HK-2 (cell line): ENCODE measurements at regions not wholly inside any gene's neighbourhood (a gene's known extent, or its start where the extent isn't known, plus 50 kb on each side); places are given as distances from the start of the nearest gene placed in this dataset.
"Not testable (repeated sequence)": the region's sequence is repeated elsewhere in the genome, so short reads cannot be mapped to it uniquely, and the experiment has no call there.

ENCODE experiments used
- DNase-seq: peaks from one replicate; pipeline ENCODE4 v3.0.0-alpha.2; 2018; ENCODE audit not compliant: unreplicated experiment

DNA sequence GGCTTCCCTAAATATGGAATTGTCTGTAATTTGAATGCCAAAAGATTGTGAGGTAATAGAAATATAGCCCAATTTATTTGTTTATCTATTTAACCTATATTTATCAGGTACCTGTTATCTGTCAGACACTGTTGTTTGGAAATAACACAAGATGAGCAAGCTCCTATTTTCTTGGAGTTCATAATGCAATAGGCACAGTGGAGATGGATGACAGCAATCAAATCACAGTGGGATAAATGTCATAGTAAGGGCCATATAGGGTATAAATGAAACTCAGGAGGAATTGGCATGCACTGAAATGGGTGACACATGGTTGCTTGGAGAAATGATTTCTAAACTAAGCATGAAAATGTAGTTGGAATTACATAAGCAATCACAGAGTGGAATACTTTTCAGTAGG lies 761.8 kb upstream of the MBL2 start:
- DNase-seq, result no peak

- no peak for DNase-seq
Observed at GRCh38 chr10:53528974-53529373, 756.4 kb upstream of the MBL2 start.

DNA sequence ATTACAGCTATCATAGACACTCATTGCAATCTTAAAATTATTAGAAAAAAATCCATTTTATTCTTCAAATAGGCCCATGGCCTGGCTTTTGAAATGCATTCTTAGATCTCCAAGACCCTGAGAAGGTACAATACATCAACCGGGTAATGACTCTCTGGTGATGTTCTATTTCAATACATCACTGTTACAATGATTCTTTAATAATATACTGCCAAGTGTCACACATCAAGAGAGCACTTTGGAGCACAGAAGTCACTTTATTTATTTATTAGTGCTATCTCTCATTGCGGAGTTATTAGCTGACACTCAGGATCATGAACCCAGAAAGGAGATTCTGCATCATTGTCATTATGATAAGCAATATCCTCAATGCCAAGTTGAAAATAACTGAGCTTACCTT lies 748.5 kb upstream of the MBL2 start:
- DNase-seq, result no peak

DNA sequence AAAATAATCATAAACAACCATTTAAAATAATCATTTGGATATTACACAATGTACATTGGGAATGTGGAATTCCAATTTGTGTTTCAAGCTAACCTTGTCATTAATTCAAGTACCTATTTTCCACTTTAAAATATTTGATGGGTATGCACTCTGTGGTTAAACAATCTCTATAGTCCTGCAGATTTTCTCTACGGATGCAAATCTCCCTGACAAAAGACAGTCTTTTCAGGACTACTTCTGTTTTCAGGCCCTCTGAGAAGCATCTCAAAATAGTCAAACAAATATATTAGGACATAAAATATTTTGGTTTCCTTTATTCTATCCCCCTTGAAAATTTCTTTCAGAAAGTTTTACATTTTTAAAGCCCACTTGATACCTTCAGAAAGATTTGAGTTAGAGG lies 735.6 kb upstream of the MBL2 start:
- DNase-seq, result no peak

DNA sequence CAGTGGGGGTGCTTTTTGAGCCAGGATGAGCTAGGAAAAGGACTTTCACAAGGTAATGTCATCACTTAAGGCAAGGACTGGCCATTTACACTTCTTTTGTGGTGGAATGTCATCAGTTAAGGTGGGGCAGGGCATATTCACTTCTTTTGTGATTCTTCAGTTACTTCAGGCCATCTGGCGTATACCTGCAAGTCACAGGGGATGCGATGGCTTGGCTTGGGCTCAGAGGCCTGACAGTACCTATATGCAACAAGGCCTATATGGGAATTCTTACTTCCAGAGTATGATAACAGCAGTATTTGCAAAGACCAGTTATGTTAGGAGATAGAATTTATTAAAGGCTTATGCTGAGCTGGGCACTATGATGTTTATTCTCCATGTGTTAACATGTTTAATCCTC lies 731.9 kb upstream of the MBL2 start:
- DNase-seq, result not testable (repeated sequence)

DNA sequence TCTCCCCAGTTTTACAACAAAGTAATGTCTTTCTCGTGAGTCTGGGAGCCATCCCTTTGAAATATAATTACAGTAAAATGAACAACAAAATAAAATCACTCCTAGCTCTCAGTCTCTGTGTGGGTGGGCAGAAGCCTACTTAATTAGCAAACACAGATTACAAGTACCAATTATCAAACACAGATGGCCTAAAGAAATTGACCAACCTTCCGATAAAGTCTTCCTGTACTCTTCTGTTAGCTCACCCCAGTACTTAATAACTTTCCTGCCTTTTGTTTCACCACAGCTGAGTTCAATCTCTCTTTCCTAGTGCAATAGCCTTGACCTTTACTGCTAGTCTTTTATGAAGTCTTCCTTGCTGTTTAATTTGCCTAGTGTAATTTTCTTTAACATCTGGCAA lies 719.2 kb upstream of the MBL2 start:
- no peak for DNase-seq

DNA sequence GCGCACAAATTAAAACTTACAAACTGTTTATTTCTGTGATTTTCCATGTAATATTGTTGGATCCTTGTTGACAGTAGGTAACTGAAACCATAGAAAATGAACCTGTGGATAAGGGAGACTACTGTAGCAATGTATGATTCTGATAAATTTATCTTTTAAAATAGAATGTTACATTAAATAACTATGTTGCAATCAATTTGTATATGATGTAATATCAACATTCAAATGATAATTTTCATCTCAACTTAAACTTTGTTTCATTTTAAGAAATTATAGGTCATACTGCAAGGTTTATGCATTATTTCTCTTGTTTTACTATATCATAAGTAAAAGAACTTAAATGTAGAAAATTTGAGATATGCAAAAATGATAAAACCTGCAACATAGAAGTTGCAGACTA lies 718.0 kb upstream of the MBL2 start:
- DNase-seq, result no peak

GRCh38 chr10:53489335-53490182 lies 717.0 kb upstream of the MBL2 start:
- no peak for DNase-seq

DNA sequence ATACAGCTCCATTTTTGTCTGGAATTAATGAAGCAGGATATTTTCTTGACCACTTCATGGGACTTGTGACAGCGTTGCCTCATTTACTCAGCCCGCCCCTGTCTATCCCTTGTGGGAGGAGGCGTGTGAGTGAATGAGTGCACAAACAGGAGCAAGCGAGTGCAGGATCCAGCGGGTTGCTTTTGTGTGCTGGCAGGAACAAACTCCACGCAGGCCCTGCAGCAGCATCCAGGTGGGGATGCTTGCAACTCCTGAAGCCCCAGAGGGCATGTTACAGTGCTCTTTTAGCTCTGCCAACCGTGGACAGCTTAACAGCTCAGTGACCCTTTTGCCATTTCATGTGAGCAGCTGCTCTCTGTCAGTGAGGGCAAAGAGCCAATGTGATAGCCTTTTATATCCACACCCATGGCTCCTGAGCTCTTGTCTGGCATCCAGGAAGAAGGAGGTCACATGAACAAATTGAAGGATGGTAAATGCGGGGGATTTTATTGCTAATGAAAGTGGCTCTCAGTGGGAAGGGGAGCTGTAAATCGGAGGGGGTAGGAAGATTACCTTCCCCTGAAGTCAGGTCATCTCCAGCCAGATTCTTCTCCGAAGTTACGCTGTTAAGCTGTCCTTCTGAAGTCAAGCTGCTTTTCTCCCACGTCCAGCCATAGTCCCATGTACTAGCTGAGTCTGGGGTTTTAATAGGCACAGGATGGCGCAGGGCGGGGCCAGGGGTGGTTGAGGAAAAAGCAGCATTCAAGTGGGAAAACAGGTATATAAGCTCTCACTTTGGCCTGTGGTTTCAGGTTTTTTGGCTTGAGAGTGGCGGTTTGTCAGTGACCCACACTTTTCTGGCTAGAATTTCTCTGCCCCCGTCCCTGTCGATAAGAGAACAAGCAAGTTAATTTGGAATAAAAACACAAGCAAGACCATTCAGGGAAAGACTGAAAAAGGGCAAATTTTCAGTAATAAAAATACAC lies 714.7 kb upstream of the MBL2 start:
- DNase-seq, result no peak

DNA sequence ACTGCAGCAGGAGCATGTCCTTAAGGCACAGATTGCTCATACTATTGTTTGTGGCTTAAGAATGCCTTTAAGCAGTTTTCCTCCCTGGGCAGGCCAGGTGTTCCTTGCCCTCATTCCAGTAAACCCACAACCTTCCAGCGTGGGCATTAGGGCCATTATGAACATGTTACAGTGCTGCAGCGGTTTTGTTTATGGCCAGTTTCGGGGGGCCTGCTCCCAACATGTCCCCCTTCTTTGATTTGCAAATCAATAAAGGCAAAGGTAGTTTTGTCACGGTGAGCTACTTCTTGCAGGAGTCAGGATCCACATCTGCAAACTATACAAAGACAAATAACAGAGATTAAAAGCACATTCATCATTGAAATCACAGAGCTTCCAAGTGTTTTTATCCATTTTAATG lies 712.8 kb upstream of the MBL2 start:
- DNase-seq, result not testable (repeated sequence)

- no peak for DNase-seq
Observed at GRCh38 chr10:53479365-53479764, 706.8 kb upstream of the MBL2 start.

DNA sequence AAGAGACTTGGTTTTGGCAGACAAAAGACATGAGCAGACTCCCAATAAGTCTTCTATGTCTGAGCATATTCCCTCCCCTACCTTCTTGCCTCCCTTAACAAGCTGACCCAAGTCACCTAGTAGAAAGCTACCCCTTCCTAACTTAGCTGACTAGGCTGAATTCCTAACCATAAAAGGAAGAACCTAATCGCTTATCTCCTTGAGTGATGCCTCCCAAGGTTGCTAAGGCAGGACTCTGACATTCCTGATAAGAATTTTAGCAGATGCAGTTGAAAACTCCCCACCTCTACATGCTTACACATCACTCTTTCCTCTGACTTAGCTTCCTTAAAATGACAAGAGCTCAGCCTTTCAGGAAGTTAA lies 704.7 kb upstream of the MBL2 start:
- DNase-seq, result no peak

DNA sequence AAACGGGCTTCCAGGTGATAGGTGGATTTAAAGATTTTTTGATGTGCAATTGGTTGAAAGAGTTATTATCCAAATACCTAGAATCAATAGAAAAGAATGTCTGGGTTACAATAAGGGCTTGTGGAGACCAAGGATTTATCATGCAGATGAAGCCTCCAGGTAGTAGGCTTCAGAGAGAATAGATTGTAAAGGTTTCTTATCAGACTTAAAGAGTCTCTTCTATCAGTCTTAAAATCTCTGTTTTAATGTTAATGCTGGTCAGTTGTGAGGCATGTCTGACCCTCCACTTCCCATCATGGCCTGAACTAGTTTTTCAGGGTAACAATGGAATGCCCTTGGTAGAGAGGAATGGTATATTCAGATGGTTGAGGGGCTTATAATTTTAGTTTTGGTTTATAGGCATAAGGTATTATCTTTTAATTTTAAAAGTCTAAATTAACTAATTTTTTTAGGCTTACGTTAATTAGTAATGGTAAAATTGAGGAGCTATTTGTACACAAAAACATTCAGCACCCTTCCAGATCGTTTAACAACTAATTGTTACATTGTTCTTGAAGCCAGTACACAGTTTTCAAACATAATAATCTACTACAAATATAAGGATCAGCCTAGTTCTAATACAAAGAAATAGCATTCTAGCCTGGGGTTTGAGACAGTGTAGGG lies 704.2 kb upstream of the MBL2 start:
- no peak for DNase-seq

DNA sequence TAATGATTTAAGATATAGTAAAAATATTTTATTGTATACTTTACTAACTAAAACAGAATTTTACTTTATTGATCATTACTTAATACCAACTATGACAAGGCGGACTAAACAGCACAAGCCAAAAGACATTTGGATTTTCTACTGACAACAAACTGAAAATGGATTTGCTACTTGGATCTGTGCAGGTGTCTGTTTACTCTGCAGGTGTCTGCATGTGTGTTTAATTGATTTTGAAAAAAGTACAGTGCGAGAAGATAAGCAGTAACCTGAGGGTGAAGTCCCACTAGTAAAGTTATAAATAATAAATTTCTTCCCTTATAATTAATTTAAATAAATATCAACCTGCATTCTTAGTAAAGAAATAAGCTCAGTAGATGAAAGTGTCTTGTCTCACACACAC lies 696.8 kb upstream of the MBL2 start:
- DNase-seq, result no peak

DNA sequence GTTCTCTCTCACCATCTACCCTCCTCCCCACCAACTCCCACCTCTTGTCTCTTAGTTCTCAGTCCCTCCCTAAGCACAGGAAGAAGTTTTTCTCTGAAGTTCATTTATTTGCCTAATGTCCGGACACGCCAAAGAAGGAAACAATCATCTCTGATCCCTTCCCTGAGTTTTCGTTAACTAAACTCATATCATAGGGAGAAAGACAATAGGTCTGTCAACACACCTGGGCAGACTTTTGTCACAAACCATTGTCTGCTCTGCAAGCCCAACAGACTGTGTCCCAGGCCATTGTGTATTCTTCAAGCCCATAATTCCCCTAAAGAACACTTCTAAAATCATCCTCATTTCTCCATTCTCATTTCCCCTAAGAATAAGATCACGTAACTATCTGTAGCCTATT lies 691.0 kb upstream of the MBL2 start:
- DNase-seq, result no peak

- no peak for DNase-seq
Observed at GRCh38 chr10:53458007-53458406, 685.4 kb upstream of the MBL2 start.

GRCh38 chr10:53453196-53453595 lies 680.6 kb upstream of the MBL2 start:
- DNase-seq, result no peak

DNA sequence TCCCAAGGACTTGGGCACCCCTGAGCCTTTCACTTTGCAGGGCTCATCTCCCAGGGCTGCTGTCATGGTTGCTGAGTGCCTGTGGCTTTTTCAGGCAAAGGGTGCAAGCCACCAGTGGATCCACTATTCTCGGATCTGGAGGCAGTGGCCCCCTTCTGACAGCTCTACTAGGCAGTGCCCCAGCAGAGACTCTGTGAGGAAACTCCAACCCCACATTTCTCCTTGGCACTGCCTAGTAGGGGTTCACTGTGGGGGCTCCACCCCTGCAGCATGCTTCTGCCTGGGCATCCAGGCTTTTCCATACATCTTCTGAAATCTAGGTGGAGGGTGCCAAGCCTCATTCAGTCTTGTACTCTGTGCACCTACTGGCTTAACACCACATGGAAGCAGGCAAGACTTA lies 675.0 kb upstream of the MBL2 start:
- no peak for DNase-seq

- no peak for DNase-seq
Observed at GRCh38 chr10:53441843-53442242, 669.3 kb upstream of the MBL2 start.

DNA sequence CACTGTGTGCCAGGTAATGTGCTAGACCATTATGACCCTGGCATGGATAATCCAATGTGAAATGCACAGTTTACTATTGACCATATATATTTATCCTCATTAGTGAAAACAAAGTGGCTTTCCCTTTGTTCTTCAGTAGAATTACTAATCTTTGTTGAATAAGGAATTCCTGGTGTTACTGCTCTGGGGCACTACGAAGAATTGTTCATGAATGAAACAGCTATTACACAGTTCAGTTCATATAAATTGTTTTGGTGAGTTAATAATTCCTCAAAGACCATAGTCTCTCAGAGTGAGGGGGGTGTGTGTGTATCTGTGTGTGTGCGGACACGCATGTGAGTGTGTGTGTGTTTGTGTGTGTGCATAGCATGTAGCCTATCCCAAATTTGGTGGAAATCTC lies 668.0 kb upstream of the MBL2 start:
- no peak for DNase-seq

DNA sequence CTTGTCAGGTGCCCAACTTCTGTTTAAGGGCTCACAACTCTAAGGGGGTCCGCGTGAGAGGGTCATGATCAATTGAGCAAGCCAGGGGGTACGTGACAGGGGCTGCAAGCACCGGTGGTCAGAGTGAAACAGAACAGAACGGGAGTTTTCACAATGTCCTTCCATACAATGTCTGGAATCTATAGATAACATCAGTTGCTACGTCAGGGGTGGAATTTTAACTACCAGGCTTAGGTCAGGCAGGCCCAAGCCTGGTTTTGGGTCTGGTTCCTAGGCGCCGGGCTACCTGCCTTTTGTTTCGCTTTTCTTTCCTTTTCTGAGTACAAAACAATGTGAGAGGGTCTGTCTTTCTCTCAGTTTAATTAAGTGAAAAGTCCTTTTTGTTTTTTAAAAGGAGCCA lies 666.5 kb upstream of the MBL2 start:
- not testable (repeated sequence) for DNase-seq

GRCh38 chr10:53434413-53434812 lies 661.8 kb upstream of the MBL2 start:
- no peak for DNase-seq
